Hepatocyte (in vitro differentiated cells): ENCODE measurements at regions not wholly inside any gene's neighbourhood (a gene's known extent, or its start where the extent isn't known, plus 50 kb on each side); places are given as distances from the start of the nearest gene placed in this dataset.

ENCODE experiments used
- DNase-seq: peaks from one replicate; pipeline ENCODE4 v3.0.0-alpha.2; 2016; ENCODE audit warnings: low spot score
- H2AFZ ChIP-seq: fragments of 200-600 bp; sonication (generic); 2 replicates; pipeline ENCODE4 v1.6.0; 2016; ENCODE audit warnings: antibody characterized with exemption, mild to moderate bottlenecking
- H3K27ac ChIP-seq: fragments of 200-600 bp; sonication (generic); 2 replicates; pipeline ENCODE4 v1.5.1; 2016; ENCODE audit warnings: mild to moderate bottlenecking
- H3K27me3 ChIP-seq: fragments of 200-600 bp; sonication (generic); 2 replicates; pipeline ENCODE4 v1.6.1; 2016
- H3K36me3 ChIP-seq: fragments of 200-600 bp; sonication (generic); replicated peaks from 2 replicates; pipeline ENCODE4 v1.5.1; 2016; ENCODE audit warnings: low read depth; ENCODE audit not compliant: insufficient read depth
- H3K4me1 ChIP-seq: fragments of 200-600 bp; sonication (generic); 2 replicates; pipeline ENCODE4 v1.5.1; 2016; ENCODE audit warnings: mild to moderate bottlenecking, moderate library complexity; ENCODE audit not compliant: insufficient read depth
- H3K4me2 ChIP-seq: fragments of 200-600 bp; sonication (generic); 2 replicates; pipeline ENCODE4 v1.6.0; 2016
- H3K4me3 ChIP-seq: fragments of 200-600 bp; sonication (generic); 2 replicates; pipeline ENCODE4 v1.5.1; 2016; ENCODE audit warnings: mild to moderate bottlenecking
- H3K79me2 ChIP-seq: fragments of 200-600 bp; sonication (generic); 2 replicates; pipeline ENCODE4 v1.6.0; 2017; ENCODE audit warnings: mild to moderate bottlenecking
- H3K9me2 ChIP-seq: fragments of 200-600 bp; sonication (generic); replicated peaks from 2 replicates; pipeline ENCODE4 v1.6.0; 2017; ENCODE audit warnings: mild to moderate bottlenecking; ENCODE audit not compliant: insufficient read depth
- H3K9me3 ChIP-seq: fragments of 200-600 bp; sonication (generic); 2 replicates; pipeline ENCODE4 v1.5.1; 2016; ENCODE audit warnings: low read depth, mild to moderate bottlenecking
- H4K20me1 ChIP-seq: fragments of 200-600 bp; sonication (generic); 2 replicates; pipeline ENCODE4 v1.6.0; 2016; ENCODE audit warnings: mild to moderate bottlenecking; ENCODE audit not compliant: insufficient read depth, poor library complexity, severe bottlenecking
- CTCF ChIP-seq: fragments of 200-600 bp; sonication (generic); IDR thresholded peaks from 2 replicates; pipeline ENCODE4 v1.5.1; 2016; ENCODE audit warnings: antibody characterized with exemption, mild to moderate bottlenecking; ENCODE audit not compliant: poor library complexity
- EZH2 ChIP-seq: fragments of 200-600 bp; sonication (generic); IDR thresholded peaks from 2 replicates; pipeline ENCODE4 v1.6.1; 2016; ENCODE audit warnings: antibody characterized with exemption, mild to moderate bottlenecking, borderline replicate concordance
- EZH2phosphoT487 ChIP-seq: fragments of 200-600 bp; sonication (generic); IDR thresholded peaks from one replicate; pipeline ENCODE4 v1.6.1; 2018; ENCODE audit warnings: antibody characterized with exemption, mild to moderate bottlenecking, low read depth, moderate library complexity; ENCODE audit not compliant: unreplicated experiment, severe bottlenecking
- WGBS: methylation state at CpG from one replicate; pipeline ENCODE4 v1.1.6; 2016; ENCODE audit warnings: low lambda C conversion rate; ENCODE audit errors: missing lambda C conversion rate; 5-methylcytosine and 5-hydroxymethylcytosine counted together

- Histone ChIP-seq H3K9me2 (no peaks in the 10 kb centered on the region), H3K27me3 (no peaks in the 10 kb centered on the region), H3K4me1 (peaks cover 9% of the 10 kb centered on the region), H3K79me2 (no peaks in the 10 kb centered on the region), H3K4me2 (no peak overlapping the region), H3K27ac (peak overlapping the region; percentile 47), H3K4me3 (no peak overlapping the region), H3K9me3 (no peaks in the 10 kb centered on the region), H2AFZ (no peak overlapping the region), H3K36me3 (no peaks in the 10 kb centered on the region), H4K20me1 (no peaks in the 10 kb centered on the region)
- no peak for DNase-seq
- no peak for TF ChIP-seq EZH2
- no peak for TF ChIP-seq EZH2phosphoT487
- TF ChIP-seq CTCF = no peak
- WGBS = 89% methylated on average over 12 of the region's 12 CpGs
Observed at GRCh38 chr1:244162786-244163530, 111.9 kb downstream of the ZBTB18 start.

GRCh38 chr1:244163861-244164510 is 112.9 kb downstream of the ZBTB18 start:
- Histone ChIP-seq H3K4me3 (no peak overlapping the region), H3K4me1 (peaks cover 9% of the 10 kb centered on the region), H4K20me1 (no peaks in the 10 kb centered on the region), H3K9me2 (no peaks in the 10 kb centered on the region), H3K36me3 (no peaks in the 10 kb centered on the region), H3K9me3 (no peaks in the 10 kb centered on the region), H3K27ac (peak overlapping the region; percentile 54), H3K27me3 (no peaks in the 10 kb centered on the region), H2AFZ (no peak overlapping the region), H3K4me2 (peak overlapping the region; percentile 42), H3K79me2 (no peaks in the 10 kb centered on the region)
- peak; percentile 73 for DNase-seq
- TF ChIP-seq EZH2 (no peak), CTCF (no peak), EZH2phosphoT487 (no peak)
- WGBS = 51% methylated on average over 8 of the region's 8 CpGs

- H2AFZ ChIP-seq = no peak overlapping the region
- no peaks in the 10 kb centered on the region for H3K9me2 ChIP-seq
- 86% methylated on average over 4 of the region's 4 CpGs for WGBS
- no peaks in the 10 kb centered on the region for H4K20me1 ChIP-seq
- TF ChIP-seq EZH2phosphoT487 (no peak), CTCF (no peak), EZH2 (no peak)
- peaks cover 9% of the 10 kb centered on the region for H3K4me1 ChIP-seq
- H3K9me3 ChIP-seq = no peaks in the 10 kb centered on the region
- no peak for DNase-seq
- no peaks in the 10 kb centered on the region for H3K27me3 ChIP-seq
- H3K4me3 ChIP-seq = no peak overlapping the region
- no peak overlapping the region for H3K4me2 ChIP-seq
- peak overlapping the region; percentile 54 for H3K27ac ChIP-seq
- no peaks in the 10 kb centered on the region for H3K36me3 ChIP-seq
- H3K79me2 ChIP-seq = no peaks in the 10 kb centered on the region
Observed at GRCh38 chr1:244164511-244164890, 113.4 kb downstream of the ZBTB18 start.
